Esophagus muscularis mucosa (tissue), 4 donors: ENCODE measurements at regions not wholly inside any gene's neighbourhood (a gene's known extent, or its start where the extent isn't known, plus 50 kb on each side); places are given as distances from the start of the nearest gene placed in this dataset.

ENCODE experiments used
- DNase-seq: peaks from one replicate; pipeline ENCODE4 v3.0.0-alpha.2; 2017; ENCODE audit errors: extremely low spot score
- H3K27ac ChIP-seq, 4 donors: fragments of 200-600 bp; sonication (generic); replicated peaks in 1 of 4; 1 replicate in 3 of 4; 2 replicates in 1 of 4; pipeline ENCODE4 v1.5.1; 2016 to 2019; ENCODE audit warnings: mild to moderate bottlenecking in 1 of 4
- H3K27me3 ChIP-seq, 4 donors: fragments of 200-600 bp; sonication (generic); one replicate each; pipeline versions ENCODE4 v1.5.1 to v1.6.0; 2016 to 2019
- H3K36me3 ChIP-seq, 4 donors: fragments of 200-600 bp; sonication (generic); one replicate each; pipeline ENCODE4 v1.5.1; 2016 to 2019
- H3K4me1 ChIP-seq, 4 donors: fragments of 200-600 bp; sonication (generic); one replicate each; pipeline ENCODE4 v1.5.1; 2016 to 2019
- H3K4me3 ChIP-seq, 4 donors: fragments of 200-600 bp; sonication (generic); 1 replicate in 2 of 4; 2 replicates in 2 of 4; pipeline ENCODE4 v1.5.1; 2016 to 2019; ENCODE audit warnings: mild to moderate bottlenecking in 4 of 4, moderate library complexity in 1 of 4
- H3K9me3 ChIP-seq, 4 donors: fragments of 200-600 bp; sonication (generic); 1 replicate in 3 of 4; 2 replicates in 1 of 4; pipeline ENCODE4 v1.5.1; 2016 to 2019
- CTCF ChIP-seq, 3 experiments: fragments of 200-600 bp in 2 of 3; fragments of 450-650 bp in 1 of 3; sonication (generic) in 2 of 3; IDR thresholded peaks; one replicate each; pipeline ENCODE4 v1.5.1; 2017 to 2019; ENCODE audit warnings: antibody characterized with exemption in 3 of 3, mild to moderate bottlenecking in 2 of 3, moderate library complexity in 1 of 3
- EP300 ChIP-seq: sonication (generic); formaldehyde crosslinking; IDR thresholded peaks from one replicate; pipeline ENCODE4 v1.6.1; 2017; ENCODE audit warnings: antibody characterized with exemption
- POLR2A ChIP-seq: fragments of 450-650 bp; IDR thresholded peaks from one replicate; pipeline ENCODE4 v1.6.1; 2017; ENCODE audit warnings: antibody characterized with exemption, moderate library complexity, mild to moderate bottlenecking, low read depth
- POLR2AphosphoS5 ChIP-seq, 2 donors: sonication (generic); formaldehyde crosslinking; IDR thresholded peaks; one replicate each; pipeline ENCODE4 v1.6.1; 2017; ENCODE audit warnings: antibody characterized with exemption in 2 of 2
- WGBS: methylation state at CpG from one replicate; pipeline ENCODE4 v1.1.5; 2018; 5-methylcytosine and 5-hydroxymethylcytosine counted together
- intact Hi-C: fragments of 100-400 bp; cut with DNase I; formaldehyde crosslinking; loops from one replicate; pipeline ENCODE4 v1.15.1; 2023
- small RNA-seq, 3 donors: library from RNA; depleted of rRNA; stranded (forward); fragments of <200 nt; gene quantifications; one replicate each; pipeline ENCODE3, GENCODE V24; 2016

GRCh38 chr18:25422230-25422629 lies 70.3 kb upstream of the ZNF521 start:
- no peak for DNase-seq
- H3K4me1 ChIP-seq, result no peaks in the 10 kb centered on the region
- H3K4me3 ChIP-seq, result no peak overlapping the region
- intact Hi-C loops, result loop anchor here (10.0 kb wide), 1 partner anchor 47 kb away; no protein-coding TSS in a partner anchor
- H3K9me3 ChIP-seq, result peaks cover 0 to 3% (median 0%) of the 10 kb centered on the region in 4 donors
- no peaks in the 10 kb centered on the region for H3K36me3 ChIP-seq
- H3K27me3 ChIP-seq, result peaks cover 0 to 18% (median 0%) of the 10 kb centered on the region in 4 donors
- 69% methylated on average over 1 of the region's 1 CpG for WGBS
- H3K27ac ChIP-seq, result no peak overlapping the region
- TF ChIP-seq CTCF (IDR thresholded peaks at IDR 0.05) (no peak), POLR2A (no peak), EP300 (no peak), POLR2AphosphoS5 (IDR thresholded peaks at IDR 0.05) (no peak)

- TF ChIP-seq POLR2A, result no peak
- TF ChIP-seq EP300, result no peak
- no peak for TF ChIP-seq POLR2AphosphoS5 (IDR thresholded peaks at IDR 0.05)
- TF ChIP-seq CTCF (IDR thresholded peaks at IDR 0.05), result no peak
- WGBS, result 47% methylated on average over 13 of the region's 13 CpGs
- H3K4me1 ChIP-seq, result no peaks in the 10 kb centered on the region
- H3K27me3 ChIP-seq, result peaks cover 0 to 18% (median 0%) of the 10 kb centered on the region in 4 donors
- no peak overlapping the region for H3K4me3 ChIP-seq
- intact Hi-C loops, result loop anchor here (10.0 kb wide), 1 partner anchor 45 kb away; no protein-coding TSS in a partner anchor
- no peaks in the 10 kb centered on the region for H3K36me3 ChIP-seq
- DNase-seq, result no peak
- no peaks in the 10 kb centered on the region for H3K9me3 ChIP-seq
- H3K27ac ChIP-seq, result no peak overlapping the region
These were observed 68.3 kb upstream of the ZNF521 start for GRCh38 chr18:25420077-25420825.

GRCh38 chr18:25416374-25416773 lies 64.4 kb upstream of the ZNF521 start:
- Histone ChIP-seq H3K4me1 (no peaks in the 10 kb centered on the region), H3K27me3 (peaks cover 0 to 12% (median 0%) of the 10 kb centered on the region in 4 donors), H3K9me3 (no peaks in the 10 kb centered on the region), H3K27ac (no peak overlapping the region), H3K36me3 (no peaks in the 10 kb centered on the region), H3K4me3 (no peak overlapping the region)
- intact Hi-C loops, result no loop called here
- WGBS, result 56% methylated on average over 3 of the region's 3 CpGs
- no peak for DNase-seq
- TF ChIP-seq POLR2A (no peak), POLR2AphosphoS5 (IDR thresholded peaks at IDR 0.05) (no peak), EP300 (no peak), CTCF (IDR thresholded peaks at IDR 0.05) (no peak)

- Histone ChIP-seq H3K27ac (no peak overlapping the region), H3K9me3 (peaks cover 0 to 7% (median 2%) of the 10 kb centered on the region in 4 donors), H3K27me3 (no peaks in the 10 kb centered on the region), H3K4me3 (no peak overlapping the region), H3K4me1 (no peaks in the 10 kb centered on the region), H3K36me3 (no peaks in the 10 kb centered on the region)
- 82% methylated on average over 2 of the region's 2 CpGs for WGBS
- no peak for TF ChIP-seq POLR2A
- no peak for TF ChIP-seq POLR2AphosphoS5 (IDR thresholded peaks at IDR 0.05)
- no peak for DNase-seq
- intact Hi-C loops, result no loop called here
These were observed 58.0 kb upstream of the ZNF521 start for GRCh38 chr18:25409971-25410370.

GRCh38 chr18:25408293-25408692 lies 56.3 kb upstream of the ZNF521 start:
- Histone ChIP-seq H3K4me3 (no peak overlapping the region), H3K4me1 (no peaks in the 10 kb centered on the region), H3K36me3 (no peaks in the 10 kb centered on the region), H3K9me3 (peaks cover 0 to 7% (median 2%) of the 10 kb centered on the region in 4 donors), H3K27ac (no peak overlapping the region), H3K27me3 (no peaks in the 10 kb centered on the region)
- TF ChIP-seq CTCF (IDR thresholded peaks at IDR 0.05), result no peak
- TF ChIP-seq EP300, result no peak
- no peak for TF ChIP-seq POLR2A
- TF ChIP-seq POLR2AphosphoS5 (IDR thresholded peaks at IDR 0.05), result no peak
- intact Hi-C loops, result no loop called here
- WGBS, result 87% methylated on average over 4 of the region's 4 CpGs
- no peak for DNase-seq

Small RNA genes in the stretch of these regions (small RNA-seq; reads per million reads assigned to genes)
- gene AC027229.1 (0 reads per million in 3 donors), gene RN7SL97P (0 to 0.08 (median 0) reads per million in 3 donors)
